ENCODE measurements at regions not wholly inside any gene's neighbourhood (a gene's known extent, or its start where the extent isn't known, plus 50 kb on each side); places are given as distances from the start of the nearest gene placed in this dataset.

DNA sequence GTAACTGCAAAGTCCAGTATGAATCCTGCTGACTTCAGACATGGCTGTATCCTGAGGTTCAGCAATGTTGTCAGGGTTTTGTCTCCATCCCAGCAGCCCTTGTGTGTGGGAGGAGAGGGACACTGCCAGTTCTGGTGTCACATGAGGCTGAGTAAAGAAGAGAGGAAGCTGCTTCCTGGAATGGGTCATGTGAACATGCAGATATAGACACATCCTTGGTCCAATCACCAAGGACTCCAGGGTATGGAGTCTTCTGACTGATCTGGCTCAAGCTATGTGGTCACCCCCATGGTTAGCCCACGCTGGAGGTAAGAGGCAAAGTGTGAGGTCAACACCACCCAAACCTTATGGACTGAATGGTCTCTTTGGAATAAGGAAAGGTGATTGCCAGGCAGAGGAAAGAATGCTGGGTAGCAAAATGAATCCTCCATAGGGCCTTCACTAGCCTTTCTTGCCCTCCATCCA, 134.4 kb upstream of the SLC1A4 start:
- DNase-seq (ENCODE audit: low read depth): peak; percentile 86

DNA sequence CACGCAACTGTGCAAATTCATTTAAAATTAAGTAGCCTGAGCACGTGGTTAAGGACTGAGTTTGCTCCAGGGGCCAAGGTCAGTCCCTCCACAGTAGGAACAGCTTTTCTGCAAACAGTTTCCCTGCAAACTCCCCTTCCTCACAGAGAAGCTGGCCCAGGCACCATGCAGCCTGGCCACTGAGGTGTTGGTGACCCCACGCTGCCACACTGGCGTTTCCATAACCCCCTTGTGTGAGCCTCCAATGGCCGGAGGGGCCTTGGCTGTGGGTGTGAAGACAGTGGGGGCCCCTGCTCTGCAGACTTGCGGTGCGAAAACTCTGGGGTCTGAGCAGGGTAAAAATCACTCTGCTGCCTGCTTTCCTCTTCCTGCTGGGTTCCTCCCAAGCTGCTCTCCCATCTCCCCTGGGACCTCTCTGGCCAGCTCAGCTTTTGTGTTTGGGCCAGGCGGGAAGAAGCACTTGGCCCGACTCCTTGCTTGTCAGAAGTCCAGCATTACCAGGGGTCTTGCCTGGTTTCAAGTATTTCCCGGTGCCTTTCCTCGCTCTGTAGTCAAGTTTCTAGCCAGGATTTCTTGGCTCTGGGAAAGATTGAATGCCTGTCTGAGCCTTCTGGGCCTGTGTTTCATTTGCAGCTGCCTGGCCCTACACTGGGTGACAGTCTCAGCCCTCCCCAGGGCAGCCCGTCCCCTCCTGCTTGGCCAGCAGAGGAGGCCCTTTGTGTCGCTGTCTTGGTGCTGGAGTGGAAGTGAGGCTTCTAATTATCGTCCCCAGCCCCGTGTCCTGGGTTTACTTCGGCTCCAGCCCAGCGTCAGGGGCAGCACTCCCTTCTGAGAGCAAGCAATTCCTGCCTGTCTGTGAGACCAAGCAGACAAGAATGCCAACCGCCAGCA, 131.4 kb upstream of the SLC1A4 start:
- DNase-seq (ENCODE audit: low read depth): peak; percentile 78

DNA sequence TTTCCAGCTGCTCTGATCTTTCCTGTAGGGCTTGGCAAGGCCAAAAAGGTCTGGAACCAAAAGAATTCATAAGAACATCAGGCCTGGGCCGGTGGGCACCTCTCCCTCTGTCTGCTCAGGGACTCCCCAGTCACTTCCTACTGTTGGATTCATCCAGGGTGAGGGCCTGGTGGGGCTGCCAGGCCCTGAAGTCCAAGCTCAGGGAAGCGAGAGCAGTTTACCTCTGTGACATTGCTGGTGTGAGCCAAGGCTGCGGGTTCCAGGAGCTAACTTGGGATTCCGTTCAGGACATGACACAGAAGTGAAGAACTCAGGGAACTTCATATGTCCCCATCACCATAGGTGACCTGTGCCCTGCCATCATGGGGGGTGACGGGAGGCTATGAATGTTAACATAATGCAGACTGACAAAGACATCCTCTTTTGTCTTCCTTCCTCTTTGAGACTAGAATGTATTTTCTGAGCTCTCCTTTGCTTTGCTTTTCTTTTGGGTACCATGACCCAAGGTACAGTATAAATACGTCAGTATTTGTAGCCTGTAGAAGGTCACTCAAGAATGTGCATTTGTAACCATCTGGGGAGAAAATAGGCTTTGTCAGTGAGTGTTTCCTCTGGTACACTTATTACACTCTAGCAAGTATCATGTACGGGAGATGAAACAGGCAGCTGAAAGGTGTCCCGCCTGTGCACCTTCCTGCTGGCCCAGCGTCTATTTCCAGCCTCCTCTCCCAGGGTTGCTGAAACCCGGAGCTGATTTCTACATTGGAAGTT, 130.5 kb upstream of the SLC1A4 start:
- no peak for DNase-seq (ENCODE audit: low read depth)

DNA sequence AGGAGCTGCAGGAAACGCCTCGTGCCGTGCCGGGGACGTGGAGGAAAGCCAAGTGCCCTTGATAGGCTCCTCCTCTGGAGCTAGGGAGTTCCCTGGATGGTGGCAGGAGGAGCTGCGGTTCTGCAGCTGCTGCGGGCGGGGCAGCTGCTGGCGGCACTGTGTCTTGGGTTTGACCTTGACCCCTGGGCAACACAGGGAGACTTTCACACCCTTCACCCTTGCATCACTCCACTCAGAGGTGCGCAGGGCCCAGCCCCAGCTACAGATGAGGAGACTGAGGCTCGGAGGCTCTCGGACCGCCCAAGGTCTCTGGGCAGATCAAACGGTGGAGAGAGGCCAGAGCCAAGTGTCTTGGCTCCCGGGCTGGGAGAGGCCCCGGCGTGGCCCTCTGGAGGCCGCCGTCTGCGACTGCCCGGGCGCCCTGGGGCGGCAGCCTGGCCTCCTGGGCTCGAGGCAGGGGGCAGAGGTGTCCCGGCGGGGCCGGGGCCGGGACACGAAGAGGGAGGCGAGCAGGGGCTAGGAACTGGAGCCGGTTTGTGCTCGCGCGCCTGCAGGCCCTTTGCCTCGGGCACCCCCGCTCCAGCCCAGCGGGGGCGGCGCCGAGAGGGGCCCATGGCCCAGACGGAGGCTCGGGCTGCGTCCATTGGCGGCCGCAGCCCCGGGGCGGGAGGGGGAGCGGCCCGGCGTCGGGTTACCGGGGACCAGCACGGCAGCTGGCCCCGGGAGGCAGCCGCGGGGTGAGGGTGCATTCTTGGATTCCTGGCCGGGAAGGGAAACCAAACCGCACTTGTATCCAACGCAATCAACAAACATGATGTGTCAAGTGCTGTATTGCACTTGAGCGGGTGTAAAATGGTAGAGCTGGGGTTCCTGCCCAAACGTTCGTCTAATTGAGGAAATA, 129.6 kb upstream of the SLC1A4 start:
- DNase-seq (ENCODE audit: low read depth): peak; percentile 93

DNA sequence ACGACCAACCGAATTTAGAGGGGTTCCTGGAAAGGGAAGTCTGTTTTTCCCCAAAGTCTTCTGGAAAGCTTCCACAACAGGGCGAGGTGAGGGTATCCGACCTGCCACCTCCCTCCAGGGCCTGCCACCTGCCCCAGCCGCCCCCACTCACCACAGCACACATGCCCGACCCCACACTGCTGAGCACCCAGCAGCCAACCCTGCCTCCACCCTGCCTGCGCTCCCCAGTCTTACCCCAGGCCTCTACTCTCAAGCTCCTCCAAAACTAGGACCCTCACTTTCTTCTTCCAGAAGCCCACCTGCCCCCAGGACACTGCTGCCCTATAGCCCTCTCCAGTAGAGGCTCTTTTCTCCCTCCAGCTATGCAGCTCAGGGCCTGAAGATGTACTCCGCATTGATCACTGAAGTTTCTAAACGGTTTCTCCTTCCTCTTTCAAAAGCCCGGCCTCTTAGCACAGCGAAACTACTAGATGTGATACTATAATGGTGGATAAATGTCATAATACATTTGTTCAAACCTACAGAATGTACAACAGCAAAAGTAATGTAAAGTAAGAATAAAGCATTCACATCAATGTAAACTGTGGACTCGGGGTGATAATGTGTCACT, 128.8 kb upstream of the SLC1A4 start:
- DNase-seq (ENCODE audit: low read depth): no peak

DNA sequence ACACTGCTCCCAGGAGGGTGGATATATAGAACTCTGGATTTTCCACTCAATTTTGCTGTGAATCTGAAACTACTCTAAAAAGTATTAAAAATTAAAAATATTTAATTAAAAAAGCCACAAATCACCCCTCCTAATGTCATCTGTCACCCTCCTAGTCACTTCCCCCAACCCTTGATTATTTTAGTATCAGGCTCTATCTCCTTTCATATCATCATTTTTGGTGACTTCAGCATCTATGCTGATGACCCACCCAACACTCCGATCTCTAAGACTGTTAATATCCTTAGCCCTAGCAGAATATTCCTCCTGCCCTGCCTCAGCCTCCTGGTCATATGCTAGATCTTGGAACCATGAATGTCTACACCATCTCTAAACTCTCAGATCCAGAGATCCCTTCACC, 128.3 kb upstream of the SLC1A4 start:
- no peak for DNase-seq (ENCODE audit: low read depth)

DNA sequence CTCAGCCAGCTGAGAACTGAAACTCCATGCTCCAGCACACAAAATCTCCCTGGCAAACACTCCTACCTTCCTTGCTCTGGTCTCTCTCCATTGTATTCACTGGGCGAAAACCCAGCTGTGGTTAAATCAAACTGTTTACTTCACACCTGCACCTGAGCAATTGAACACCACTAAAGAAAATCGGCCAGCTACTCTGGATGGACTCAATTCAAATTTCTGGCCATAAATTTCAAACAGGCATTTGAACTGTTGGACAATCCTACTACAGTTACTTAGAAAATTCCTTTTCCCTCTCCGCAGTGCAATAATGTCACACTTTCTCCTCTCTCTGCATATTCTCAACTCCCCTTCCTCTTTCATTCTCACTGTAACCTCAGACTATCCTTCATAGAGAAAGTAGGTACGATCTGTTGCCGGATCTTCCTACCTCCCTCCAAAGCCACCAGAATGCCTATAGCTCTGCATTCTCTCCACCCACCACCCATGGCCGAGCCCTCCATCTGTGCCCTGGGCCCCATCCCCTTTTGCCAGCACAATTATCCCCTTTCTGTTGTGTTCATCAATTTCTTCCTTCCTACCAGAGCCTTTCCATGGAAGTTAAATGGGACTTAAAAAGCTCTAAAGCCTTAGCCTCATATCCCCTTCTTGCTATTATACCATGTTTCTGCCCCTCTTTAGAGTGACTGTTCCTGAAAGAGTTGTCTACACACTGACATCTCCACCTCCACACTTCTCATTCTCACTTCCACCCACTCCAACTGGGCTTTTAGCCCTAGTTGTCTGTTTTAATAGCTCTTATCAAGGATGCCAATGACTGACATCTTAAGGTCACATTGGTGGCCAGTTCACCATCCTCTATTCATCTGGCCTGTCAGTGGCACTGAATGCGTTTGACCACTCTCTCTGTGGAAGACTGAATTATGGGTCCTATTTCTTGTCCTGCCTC, 127.5 kb upstream of the SLC1A4 start:
- no peak for DNase-seq (ENCODE audit: low read depth)

DNA sequence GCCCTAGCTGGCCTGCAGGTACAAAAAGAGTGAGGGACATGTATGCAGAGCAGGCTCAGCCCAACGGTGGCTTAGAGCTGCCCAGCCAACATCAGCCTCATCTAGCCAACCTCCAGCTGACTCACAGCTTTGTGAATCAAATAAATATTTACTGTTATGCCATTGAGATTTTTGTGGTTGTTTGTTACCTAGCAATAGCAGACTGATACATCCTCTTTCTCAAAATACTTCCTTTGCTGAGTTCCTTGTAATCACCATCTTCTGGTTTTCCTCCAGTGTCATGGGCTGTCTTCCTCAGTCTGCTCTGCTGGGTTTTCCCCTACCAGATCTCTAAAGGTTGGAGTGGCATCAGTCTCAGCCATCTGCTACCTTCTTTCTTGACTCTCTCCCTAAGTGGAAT, 126.6 kb upstream of the SLC1A4 start:
- no peak for DNase-seq (ENCODE audit: low read depth)

DNA sequence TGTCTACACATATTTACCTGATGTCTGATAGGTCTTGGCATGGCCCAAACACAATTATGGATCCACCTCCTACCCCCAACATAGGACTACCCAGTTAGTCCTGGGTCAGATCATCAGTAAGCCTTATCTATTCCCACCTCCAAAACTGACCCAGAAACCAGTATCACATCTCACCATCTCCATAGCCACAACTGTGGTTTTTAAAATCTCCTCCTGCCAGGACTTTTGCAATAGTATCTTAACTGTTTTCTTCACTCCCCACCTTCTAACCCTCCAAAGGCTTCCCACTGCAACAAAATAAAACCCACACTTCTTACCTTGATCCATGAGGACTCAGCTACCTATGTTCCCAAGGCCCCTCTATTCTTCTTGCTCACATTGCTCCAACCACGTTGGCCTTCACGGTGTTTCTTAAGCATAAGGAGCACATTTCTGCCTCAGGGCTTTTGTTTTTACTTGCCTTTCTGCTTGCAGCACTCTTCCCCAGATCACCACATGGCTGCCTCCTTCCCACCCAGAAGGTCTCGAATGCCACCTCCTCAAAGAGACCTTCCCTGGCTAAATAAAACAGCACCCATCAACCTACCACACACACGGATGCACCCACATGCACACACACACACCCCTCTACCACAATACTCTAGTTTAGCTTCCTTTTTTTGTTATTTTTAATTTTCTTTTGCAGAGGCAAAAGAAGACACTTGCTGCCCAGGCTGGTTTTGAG, 125.9 kb upstream of the SLC1A4 start:
- no peak for DNase-seq (ENCODE audit: low read depth)

DNA sequence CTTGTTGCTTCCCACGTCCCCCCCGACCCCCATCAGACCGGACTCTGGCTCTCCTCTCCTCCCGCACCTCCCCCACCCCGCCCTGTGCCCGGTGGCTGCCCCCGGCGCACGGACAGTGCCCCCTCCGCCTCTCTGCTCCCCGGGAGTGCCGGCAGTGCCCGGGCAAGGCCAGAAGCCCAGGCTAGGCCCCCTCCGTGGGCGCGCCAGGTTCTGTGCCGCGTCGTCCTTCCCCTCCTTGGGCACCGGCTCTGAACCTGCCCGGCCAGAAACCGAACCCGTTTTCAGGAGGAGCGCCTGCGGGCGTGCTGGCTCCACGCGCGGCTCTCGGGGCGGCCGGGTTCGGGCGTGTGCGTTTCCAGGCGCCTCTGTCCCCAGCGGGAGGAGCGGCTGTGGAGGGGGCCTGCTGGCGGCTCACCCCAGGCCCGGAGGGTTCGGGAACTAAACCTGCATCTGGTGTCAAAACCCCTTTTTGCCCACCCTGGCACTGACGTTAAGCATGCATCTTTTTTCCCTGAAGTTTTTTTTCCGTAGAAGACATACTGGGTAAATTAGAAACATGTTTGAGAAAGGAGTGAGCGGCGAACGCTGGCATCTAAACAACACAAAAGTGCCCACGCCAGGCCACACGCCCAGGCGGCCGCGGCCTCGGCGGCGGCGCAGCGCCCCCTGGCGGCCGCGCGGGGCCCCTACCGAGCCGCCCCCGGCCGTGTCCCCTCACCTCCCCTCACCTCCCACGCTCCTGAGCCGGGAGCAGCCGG, 123.9 kb upstream of the SLC1A4 start:
- no peak for DNase-seq (ENCODE audit: low read depth)

DNA sequence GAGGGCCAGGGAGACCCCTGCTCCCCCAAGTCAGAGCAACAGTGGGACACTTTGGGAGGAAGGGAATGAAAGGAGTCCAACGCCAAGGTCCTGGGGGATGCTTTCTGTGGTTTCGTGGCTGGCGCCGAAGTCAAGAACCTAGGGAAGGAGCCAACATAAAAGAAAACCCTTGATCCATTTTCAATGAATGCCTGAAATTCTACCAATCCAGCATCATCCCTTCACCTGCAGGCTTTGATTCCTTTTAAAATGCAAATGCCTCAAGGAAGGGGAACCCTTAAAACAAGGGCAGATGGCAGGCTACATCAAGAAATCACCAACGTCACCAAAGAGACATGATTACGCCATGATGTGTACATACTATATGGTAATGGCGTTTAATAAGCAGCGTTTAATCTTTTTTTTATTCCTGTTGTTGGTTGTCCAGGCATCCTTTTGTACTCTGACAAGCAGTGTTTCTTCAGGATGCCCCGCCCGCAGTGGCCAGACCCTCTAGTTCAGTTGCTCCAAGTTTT, 123.3 kb upstream of the SLC1A4 start:
- no peak for DNase-seq (ENCODE audit: low read depth)

DNA sequence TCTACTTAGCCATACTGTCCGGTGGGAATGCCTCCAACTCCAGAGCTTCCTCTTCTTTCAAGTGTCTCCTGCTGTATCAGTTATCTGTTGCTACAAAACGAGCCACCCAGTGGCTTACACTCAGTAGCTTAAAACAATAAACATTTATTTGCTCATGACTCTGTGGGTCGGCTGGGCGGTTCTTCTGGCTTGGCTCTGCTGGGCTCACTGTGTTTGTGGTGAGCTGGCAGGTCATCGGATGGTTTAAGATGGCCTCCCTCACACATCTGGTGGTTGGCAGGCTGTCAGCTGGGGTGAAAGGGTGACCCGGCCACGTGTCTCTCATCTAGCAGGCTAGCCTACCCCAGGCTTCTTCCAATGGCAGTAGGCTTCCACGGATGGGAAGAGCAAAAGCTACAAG, 122.4 kb upstream of the SLC1A4 start:
- peak; percentile 94 for DNase-seq (ENCODE audit: low read depth)

DNA sequence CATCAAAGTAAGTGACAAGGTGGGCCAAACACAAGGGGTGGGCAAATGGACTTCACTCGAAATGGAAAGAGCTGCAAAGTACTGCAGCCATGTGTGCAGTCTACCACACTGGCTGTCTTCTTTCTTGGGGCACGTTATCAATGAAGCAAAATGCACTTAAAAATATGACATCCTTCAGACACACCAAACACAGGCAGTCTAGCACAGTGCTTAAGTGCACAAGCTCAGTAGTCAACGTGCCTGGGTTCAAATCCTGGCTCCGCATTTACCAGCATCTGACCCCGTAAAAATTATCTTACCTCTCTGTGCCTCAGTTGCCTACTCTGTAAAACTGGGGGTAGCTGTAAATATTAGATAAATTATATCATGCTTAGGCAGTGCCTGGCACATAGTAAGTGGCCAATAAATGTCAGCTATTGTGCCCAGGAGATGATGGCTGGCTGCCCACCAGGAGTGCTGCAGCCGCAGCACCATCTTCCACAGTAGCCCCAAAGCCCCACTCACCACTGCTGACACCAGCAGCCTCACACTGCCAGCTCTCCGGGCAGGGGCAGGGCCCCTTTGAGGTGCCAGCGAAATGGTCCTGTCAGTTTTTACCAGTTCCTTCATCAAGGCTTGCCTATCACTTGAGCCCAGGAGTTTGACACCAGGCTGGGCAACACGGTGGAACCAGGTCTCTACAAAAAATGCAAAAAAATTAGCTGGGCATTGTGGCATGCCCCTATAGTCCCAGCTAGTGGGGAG, 121.8 kb upstream of the SLC1A4 start:
- DNase-seq (ENCODE audit: low read depth): no peak

DNA sequence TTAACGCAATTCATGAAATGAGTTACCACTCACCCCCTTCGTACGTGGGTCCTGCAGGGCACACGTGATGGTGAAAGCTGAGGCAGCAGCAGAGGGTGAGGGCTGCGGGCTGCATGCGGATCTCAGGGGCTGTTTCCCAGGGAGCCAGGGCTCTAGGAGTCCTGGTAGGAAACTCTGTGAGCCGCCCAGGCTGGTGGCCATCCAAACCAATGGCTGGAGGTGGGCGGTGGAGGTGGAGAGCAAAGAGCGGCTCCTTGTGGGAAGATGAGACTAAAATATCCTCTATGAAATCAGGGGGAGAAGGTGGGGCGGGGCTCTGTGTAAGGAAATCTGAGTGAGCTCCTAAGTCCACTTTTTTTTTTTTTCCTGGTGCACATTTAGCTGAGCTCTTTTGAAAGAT, 120.1 kb upstream of the SLC1A4 start:
- DNase-seq (ENCODE audit: low read depth): no peak

DNA sequence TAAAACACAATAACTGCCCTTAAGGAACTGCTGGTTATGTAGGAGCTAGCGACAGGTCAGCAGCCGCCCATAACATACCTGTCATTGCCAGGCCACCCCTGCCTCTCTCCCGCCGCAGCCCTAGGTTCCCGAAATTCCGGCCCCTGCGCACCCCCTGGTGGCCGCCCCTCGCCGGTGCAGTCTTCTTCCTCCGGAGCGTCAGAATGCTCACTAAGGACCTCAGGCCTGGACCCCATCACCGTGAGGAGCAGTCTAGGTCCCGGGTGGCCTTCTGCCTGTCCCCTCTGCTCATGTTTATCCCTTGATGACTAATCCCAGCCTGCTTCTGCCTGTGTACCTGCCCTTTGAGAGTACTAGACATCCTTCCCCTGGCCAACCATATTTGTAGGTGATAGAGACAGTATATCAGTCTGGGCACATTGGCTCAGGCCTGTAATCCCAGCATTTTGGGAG, 115.7 kb upstream of the SLC1A4 start:
- DNase-seq (ENCODE audit: low read depth): no peak

DNA sequence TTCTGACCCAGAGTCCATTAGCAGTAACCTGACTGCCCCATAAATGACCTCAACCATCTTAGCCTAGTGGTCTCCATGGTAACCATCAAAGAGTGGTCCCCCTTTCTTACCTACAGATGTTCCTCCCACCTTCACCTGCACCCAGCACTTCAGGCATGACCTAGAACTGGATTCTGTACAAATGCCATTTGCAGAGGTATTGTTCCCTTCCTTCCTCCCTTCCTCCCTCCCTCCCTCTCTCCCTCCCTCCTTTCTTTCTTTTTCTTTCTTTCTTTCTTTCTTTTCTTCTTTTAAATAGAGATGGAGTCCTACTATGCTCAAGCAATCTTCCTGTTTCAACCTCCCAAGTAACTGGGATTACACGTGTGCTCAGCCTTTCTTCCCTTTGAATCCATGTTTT, 114.6 kb upstream of the SLC1A4 start:
- no peak for DNase-seq (ENCODE audit: low read depth)

DNA sequence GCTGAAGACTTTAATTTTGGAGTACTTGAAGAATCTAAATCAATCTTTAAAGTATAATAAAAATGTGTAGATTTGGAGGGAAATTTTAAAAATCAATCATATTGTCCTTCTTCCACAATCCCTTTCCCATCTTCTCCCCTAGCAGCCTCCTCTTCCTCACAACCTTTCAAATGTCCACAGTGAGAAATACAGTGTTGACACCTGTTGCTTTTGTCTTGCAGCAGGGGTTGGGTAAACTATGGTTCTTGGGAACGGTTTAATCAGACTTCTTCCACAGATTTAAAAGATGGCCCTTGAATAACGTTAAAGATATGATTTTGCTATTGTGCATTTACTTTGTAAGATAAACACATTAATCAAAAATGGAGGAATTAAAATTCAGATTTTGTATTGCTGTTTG, 113.8 kb upstream of the SLC1A4 start:
- DNase-seq (ENCODE audit: low read depth): no peak

DNA sequence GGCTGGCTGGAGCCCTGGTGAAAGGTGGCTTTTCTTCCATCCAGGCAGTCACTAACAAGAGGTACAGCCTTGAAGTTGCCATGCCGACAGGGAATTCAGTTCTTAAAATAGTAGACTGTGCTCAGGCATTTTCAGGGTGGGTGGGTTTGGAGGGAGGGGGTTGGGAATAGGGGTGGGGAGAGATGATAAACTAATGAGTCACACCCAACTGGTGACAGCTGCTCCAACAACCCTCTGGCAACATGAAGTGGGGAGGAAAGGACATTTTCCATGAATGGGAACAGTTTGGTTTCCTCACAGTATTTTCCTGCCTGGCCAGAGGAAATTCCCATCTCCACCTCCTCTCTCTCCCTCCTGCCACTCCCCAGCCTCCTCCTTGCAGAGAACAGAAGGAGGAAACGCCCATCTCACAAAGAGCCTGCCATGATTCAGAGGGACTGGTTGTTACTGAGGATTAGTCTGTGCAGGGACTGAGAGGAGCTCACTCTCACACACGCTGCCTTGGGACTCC, 113.0 kb upstream of the SLC1A4 start:
- peak; percentile 67 for DNase-seq (ENCODE audit: low read depth)

Measured in stromal cell of bone marrow (primary cell).